Kasumi-1 (cell line): ENCODE measurements at regions not wholly inside any gene's neighbourhood (a gene's known extent, or its start where the extent isn't known, plus 50 kb on each side); places are given as distances from the start of the nearest gene placed in this dataset.

ENCODE experiments used
- DNase-seq, 2 experiments: peaks; one replicate each; lab custom pipeline; 2025; lab: John Stamatoyannopoulos, UW

- no peak for DNase-seq
These were observed 144.7 kb upstream of the SOX9 start for GRCh38 chr17:71976011-71976649.

GRCh38 chr17:71978435-71978834 lies 142.4 kb upstream of the SOX9 start:
- no peak for DNase-seq

GRCh38 chr17:71980171-71980570 lies 140.6 kb upstream of the SOX9 start:
- DNase-seq, result no peak

GRCh38 chr17:71983828-71984227 lies 137.0 kb upstream of the SOX9 start:
- no peak for DNase-seq

GRCh38 chr17:71985111-71986039 lies 135.4 kb upstream of the SOX9 start:
- DNase-seq, result no peak

- no peak for DNase-seq
These were observed 133.9 kb upstream of the SOX9 start for GRCh38 chr17:71986886-71987285.

GRCh38 chr17:71987634-71988033 lies 133.2 kb upstream of the SOX9 start:
- DNase-seq, result no peak

- no peak for DNase-seq
These were observed 131.7 kb upstream of the SOX9 start for GRCh38 chr17:71989117-71989516.

- DNase-seq, result no peak
These were observed 127.5 kb upstream of the SOX9 start for GRCh38 chr17:71993363-71993762.

- DNase-seq, result no peak
These were observed 125.2 kb upstream of the SOX9 start for GRCh38 chr17:71995590-71995989.

- DNase-seq, result no peak
These were observed 116.8 kb upstream of the SOX9 start for GRCh38 chr17:72004011-72004427.

- no peak for DNase-seq
These were observed 116.0 kb upstream of the SOX9 start for GRCh38 chr17:72004611-72005331.

- no peak for DNase-seq
These were observed 115.3 kb upstream of the SOX9 start for GRCh38 chr17:72005332-72006163.

GRCh38 chr17:72008236-72008876 lies 112.5 kb upstream of the SOX9 start:
- no peak for DNase-seq

GRCh38 chr17:72011561-72011960 lies 109.3 kb upstream of the SOX9 start:
- DNase-seq, result no peak

- DNase-seq, result no peak
These were observed 99.3 kb upstream of the SOX9 start for GRCh38 chr17:72021417-72022041.

- no peak for DNase-seq
These were observed 98.2 kb upstream of the SOX9 start for GRCh38 chr17:72022328-72023275.

GRCh38 chr17:72024457-72024856 lies 96.4 kb upstream of the SOX9 start:
- DNase-seq, result no peak

- DNase-seq, result no peak
These were observed 95.7 kb upstream of the SOX9 start for GRCh38 chr17:72025113-72025512.
